GM19023 (cell line): ENCODE measurements at regions not wholly inside any gene's neighbourhood (a gene's known extent, or its start where the extent isn't known, plus 50 kb on each side); places are given as distances from the start of the nearest gene placed in this dataset.

Experiments
- ATAC-seq: cut with Tn5 transposase; IDR thresholded peaks from one replicate; pipeline ENCODE4 v1.9.1; 2021; ENCODE audit warnings: mild to moderate bottlenecking, moderate library complexity; ENCODE audit not compliant: unreplicated experiment

- ATAC-seq, result no peak
Measured at GRCh38 chr16:64829678-64830077, 292.2 kb downstream of the CDH11 start.

DNA sequence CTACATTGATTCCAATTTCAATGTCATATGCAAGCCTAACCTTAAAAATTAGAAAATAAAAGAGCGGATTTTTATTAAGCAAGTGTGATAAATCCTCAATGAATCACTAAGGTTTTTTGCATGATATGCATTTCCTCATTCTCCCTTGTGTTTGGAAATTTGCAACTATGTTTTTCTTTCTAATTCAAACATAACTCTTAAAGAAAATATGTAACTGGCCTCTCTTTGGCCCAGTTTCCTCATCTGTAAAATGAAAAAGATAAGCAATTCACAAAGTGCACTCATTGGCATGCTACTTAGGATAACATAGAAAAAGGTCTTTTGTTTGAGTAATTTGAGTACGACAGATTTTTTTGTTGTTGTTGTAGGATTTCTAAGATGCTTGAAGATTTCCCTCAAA, 295.5 kb downstream of the CDH11 start:
- ATAC-seq, result no peak

- no peak for ATAC-seq
Measured at GRCh38 chr16:64823481-64824075, 298.3 kb downstream of the CDH11 start.

DNA sequence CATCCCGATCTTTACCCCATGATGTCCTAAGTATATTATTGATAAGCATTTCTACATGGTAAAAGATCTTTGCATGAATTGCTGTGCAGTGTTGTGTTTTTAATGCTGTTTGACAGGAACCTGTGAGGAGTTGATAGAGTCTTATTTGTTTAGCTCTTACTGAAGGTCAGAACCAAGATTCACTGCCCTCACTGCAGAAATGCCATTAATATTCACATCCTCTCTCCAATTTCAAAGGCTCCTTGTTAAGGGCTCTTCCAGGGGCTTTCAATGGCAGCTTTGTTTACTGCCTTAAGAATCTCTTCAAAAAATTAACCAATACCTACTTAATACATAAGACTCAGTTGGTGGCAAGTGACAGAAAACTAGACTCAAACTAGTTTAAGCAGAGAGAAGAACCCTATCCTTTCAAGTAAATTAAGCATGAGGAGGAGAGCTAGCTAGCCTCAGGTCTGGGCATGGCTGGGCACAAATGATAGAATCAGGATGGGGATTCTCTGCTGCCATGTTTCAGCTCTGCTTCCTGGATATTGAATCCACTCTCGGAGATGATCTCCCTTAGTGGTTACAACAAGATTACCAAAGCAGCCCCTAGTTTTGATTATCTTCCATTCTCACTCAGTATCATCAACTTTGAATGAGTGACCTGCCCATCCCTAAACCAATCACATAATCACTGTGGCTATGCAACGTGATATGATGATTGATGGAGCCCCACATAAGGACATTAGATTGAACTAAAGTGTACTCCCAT, 311.8 kb downstream of the CDH11 start:
- ATAC-seq, result no peak

DNA sequence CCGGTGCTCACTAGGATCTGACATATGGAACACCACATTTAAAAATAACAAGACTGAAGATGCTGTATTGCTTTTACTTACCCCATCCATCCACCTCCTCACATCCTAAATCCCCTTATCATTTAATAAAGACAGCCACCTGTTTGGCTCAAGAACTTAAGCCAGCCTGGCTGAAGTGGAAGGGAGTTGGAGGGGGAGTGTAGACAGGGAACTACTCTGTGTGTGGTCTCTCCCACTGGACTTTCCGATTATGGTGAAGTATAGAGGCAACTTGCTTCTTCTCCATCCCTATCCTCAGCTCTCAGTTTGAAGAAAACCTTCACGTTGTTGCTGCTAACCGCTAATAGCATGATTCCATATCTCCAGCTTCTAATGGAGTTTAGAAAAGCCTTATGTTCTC, 313.4 kb downstream of the CDH11 start:
- ATAC-seq, result no peak

DNA sequence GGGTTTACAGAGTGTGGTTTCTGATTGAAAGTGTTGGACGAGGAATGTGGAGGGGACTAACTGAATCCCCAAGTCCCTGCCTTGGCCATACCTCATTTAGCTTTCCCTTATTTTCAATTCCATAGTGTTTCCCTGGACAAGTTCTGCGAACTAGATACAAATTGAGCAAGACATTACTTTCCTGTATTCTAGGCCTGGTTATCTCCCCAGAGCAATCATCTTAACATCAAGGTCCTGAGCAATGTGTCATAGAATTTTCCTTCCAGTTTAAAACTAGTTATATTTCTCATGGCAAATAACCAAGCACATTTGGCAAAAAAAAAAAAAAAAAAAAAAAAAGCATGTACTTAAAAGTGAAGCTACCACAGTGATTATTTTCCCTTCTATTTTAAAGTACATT, 330.1 kb downstream of the CDH11 start:
- no peak for ATAC-seq

- no peak for ATAC-seq
Measured at GRCh38 chr16:64784635-64785034, 337.2 kb downstream of the CDH11 start.

DNA sequence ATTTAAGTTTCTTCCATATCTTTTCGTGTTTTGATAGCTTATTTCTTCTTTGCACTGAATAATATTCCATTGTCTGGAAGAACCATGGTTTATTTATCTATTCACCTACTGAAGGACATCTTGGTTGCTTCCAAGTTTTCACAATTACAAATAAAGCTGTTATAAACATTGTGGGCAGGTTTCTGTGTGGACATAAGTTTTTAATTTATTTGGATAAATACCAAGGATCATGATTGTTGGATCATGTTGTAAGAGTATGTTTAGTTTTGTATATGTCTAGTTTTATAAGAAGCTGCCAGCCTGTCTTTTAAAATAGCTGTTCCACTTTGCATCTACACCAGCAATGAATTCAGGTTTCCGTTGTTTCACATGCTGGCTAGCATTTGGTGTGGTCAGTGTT, 339.4 kb downstream of the CDH11 start:
- no peak for ATAC-seq

- no peak for ATAC-seq
Measured at GRCh38 chr16:64780445-64780844, 341.4 kb downstream of the CDH11 start.

- ATAC-seq, result no peak
Measured at GRCh38 chr16:64778777-64779176, 343.1 kb downstream of the CDH11 start.

GRCh38 chr16:64773638-64774037, 348.2 kb downstream of the CDH11 start:
- no peak for ATAC-seq

- no peak for ATAC-seq
Measured at GRCh38 chr16:64773184-64773583, 348.7 kb downstream of the CDH11 start.

- ATAC-seq, result no peak
Measured at GRCh38 chr16:64771273-64771672, 350.6 kb downstream of the CDH11 start.

- no peak for ATAC-seq
Measured at GRCh38 chr16:64762211-64762610, 359.7 kb downstream of the CDH11 start.

GRCh38 chr16:64754279-64754678, 367.6 kb downstream of the CDH11 start:
- ATAC-seq, result no peak

- no peak for ATAC-seq
Measured at GRCh38 chr16:64751906-64752305, 370.0 kb downstream of the CDH11 start.

GRCh38 chr16:64749346-64749745, 372.5 kb downstream of the CDH11 start:
- no peak for ATAC-seq

GRCh38 chr16:64745258-64745930, 376.5 kb downstream of the CDH11 start:
- no peak for ATAC-seq

GRCh38 chr16:64742455-64743223, 379.2 kb downstream of the CDH11 start:
- no peak for ATAC-seq

- no peak for ATAC-seq
Measured at GRCh38 chr16:64740261-64740660, 381.6 kb downstream of the CDH11 start.

- ATAC-seq, result no peak
Measured at GRCh38 chr16:64738321-64738960, 383.4 kb downstream of the CDH11 start.
